ENCODE measurements at regions not wholly inside any gene's neighbourhood (a gene's known extent, or its start where the extent isn't known, plus 50 kb on each side); places are given as distances from the start of the nearest gene placed in this dataset.

GRCh38 chr17:53891726-53892125, 69.0 kb downstream of the KIF2B start:
- CTCF ChIA-PET = no interaction called here
- POLR2A ChIA-PET = no interaction called here

GRCh38 chr17:53892222-53892621, 69.5 kb downstream of the KIF2B start:
- POLR2A ChIA-PET = no interaction called here
- CTCF ChIA-PET = interaction anchor here (0.7 kb wide), 1 partner anchor 644 kb away, joined by 3 read pairs; no protein-coding TSS in a partner anchor

GRCh38 chr17:53894591-53894990, 71.9 kb downstream of the KIF2B start:
- CTCF ChIA-PET = no interaction called here
- POLR2A ChIA-PET = no interaction called here

GRCh38 chr17:53896047-53896446, 73.3 kb downstream of the KIF2B start:
- ChIA-PET POLR2A (no interaction called here), CTCF (no interaction called here)

DNA sequence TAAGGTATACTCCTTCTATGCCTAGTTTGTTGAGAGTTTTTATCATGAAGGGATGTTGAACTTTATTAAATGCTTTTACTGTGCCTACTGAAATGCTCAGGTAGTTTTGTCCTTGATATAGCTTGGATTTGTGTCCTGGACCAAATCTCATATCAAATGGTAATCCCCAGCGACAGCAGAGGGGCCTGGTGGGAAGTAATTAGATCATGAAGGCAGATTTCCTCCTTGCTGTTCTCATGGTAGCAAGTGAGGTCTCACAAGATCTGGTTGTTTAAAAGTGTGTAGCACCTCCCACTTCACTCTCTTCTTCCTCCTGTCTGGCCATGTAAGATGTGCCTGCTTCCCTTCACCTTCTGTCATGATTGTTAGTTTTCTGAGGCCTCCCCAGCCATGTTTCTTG, 78.2 kb downstream of the KIF2B start:
- ChIA-PET CTCF (no interaction called here), POLR2A (no interaction called here)

GRCh38 chr17:53907435-53907834, 84.7 kb downstream of the KIF2B start:
- CTCF ChIA-PET = no interaction called here
- POLR2A ChIA-PET = no interaction called here

DNA sequence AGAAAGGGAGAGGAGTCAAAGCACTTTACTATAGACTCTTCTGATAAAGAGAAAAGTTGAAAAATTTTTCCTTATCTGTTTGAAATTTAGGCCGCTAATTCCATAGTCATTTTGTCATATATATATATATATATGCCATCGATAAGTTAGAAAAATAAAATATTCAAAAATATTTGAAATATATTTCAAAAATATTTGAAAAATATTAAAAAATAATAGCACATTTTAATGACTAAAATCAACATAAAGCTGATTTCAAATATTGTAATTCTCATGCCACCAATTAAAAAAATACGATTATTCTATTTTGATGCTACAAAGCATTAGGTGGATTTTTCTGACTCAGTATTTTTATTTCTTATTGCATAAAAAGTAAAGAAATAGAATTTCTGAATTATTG, 87.1 kb downstream of the KIF2B start:
- ChIA-PET POLR2A (no interaction called here), CTCF (no interaction called here)

GRCh38 chr17:53912117-53912516, 89.4 kb downstream of the KIF2B start:
- CTCF ChIA-PET = no interaction called here
- POLR2A ChIA-PET = no interaction called here

DNA sequence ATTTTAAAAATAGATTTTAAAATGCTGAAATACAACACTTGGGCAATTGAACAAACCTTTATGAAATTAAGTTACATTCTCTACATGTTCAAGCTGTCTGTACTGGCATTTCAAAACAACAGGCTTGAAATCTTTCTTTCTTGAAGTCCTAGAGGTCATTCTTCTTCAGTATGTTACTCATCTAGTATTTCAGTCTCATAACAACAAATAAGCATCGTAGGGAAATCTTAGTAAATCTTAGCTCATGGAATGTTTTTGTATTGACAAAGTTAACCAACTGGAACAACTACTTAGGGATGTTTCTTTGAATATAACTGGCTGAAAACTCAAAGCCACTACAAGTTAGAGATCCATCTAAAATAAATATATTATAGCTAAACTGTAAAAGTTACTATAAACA, 96.6 kb downstream of the KIF2B start:
- CTCF ChIA-PET = no interaction called here

DNA sequence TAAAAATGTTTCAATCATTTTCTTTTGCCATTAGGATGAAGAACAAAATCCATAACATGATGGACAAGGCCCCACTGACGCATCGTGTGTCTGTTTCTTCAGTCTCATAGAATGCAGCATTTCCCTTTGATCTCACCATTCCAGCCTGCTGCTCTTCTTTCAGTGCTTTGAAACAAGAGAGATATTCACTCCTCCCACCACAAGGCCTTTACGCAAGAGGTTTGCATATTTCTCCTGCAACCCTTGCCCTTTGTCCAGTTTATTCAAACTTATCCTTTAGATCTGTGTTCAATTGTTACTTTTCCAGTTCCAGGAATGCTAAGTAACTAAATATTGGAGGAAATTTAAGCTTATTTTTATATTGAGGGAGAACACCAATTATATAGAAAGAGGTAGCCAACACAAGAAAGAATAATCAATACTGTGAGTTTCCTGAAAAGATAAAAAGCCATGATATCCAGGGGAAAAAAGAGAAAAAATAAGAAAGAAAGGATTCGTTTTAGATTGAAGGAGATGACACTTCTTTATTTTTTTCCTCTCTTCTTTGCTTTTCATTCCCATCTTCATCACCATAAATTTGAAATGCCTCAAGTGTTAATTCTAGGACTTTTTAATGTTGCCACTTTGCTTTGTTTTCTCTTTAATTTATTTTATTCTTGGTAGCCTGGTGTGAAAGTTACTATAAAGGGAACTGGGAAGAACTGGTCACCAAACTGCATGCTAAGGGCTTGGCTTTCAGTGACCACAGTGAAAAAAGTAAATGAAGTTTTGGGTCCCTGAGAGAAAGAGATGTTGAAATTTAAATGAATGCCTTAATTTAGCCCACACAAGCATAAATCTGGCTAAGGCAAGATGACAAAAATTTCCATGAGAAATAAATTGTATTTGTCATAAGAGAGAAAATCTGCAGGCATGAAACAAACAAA, 102.1 kb downstream of the KIF2B start:
- POLR2A ChIA-PET = no interaction called here
- CTCF ChIA-PET = no interaction called here

More for the DNA sequence above, 96.6 kb downstream of the KIF2B start:
- POLR2A ChIA-PET = no interaction called here

- CTCF ChIA-PET = no interaction called here
- POLR2A ChIA-PET = no interaction called here
Measured at GRCh38 chr17:53932386-53932785, 109.7 kb downstream of the KIF2B start.

DNA sequence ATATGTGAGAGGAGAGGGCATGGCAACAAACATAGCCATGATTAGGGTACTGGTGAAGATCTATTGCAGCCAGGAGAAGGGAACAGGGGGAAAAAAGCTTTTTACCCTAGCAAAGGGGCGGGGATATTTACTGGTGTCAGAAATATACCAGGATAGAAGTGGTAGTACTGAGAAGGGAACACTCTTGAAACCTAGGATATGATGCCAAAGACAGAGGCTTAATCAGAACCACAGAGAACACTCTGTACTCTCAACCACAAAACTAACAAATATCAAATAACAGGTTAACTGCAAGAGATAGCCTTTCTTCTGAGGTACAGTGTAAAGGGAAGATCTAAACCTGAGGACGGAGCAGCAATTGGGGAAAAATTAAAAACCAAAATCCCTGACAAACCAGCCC, 112.2 kb downstream of the KIF2B start:
- ChIA-PET POLR2A (no interaction called here), CTCF (no interaction called here)

GRCh38 chr17:53941231-53941630, 118.5 kb downstream of the KIF2B start:
- ChIA-PET CTCF (no interaction called here), POLR2A (no interaction called here)

DNA sequence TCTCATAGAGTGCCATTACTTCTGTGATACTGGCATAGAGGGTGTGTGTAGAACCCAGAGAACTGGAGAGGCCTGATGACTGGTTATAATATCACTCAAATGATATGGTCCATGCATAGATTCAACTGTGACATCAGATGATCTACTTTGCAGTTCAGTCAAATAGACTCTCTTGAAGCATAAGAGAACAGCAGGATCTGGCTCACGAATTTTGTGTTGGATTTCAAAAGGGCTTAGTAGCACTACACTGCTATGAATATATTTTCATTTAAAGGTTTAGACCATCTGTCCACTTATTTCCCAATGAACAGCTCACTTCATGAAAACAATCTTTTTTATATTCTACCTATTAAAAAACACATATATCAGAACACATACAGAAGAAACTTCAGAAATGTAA, 119.7 kb downstream of the KIF2B start:
- ChIA-PET CTCF (no interaction called here), POLR2A (no interaction called here)

- ChIA-PET POLR2A (no interaction called here), CTCF (no interaction called here)
Measured at GRCh38 chr17:53942898-53943297, 120.2 kb downstream of the KIF2B start.

DNA sequence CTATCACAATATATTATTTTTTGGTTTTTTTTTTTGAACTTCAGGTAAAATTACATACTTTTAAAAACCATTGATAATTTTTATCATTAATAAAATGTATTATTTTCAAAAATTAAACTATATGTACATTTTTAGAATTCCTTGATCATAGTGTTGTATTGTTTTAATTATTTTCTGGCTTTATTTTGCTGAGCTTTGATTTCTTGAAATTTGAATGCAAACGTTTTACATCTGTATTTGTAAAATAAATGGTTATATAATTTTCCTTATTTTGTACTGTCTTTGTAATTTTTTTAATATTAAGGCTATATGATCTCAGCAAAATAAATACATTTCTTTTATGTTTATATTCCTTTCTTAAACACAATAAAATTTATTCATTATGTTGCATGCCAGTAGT, 125.6 kb downstream of the KIF2B start:
- ChIA-PET CTCF (no interaction called here), POLR2A (no interaction called here)

DNA sequence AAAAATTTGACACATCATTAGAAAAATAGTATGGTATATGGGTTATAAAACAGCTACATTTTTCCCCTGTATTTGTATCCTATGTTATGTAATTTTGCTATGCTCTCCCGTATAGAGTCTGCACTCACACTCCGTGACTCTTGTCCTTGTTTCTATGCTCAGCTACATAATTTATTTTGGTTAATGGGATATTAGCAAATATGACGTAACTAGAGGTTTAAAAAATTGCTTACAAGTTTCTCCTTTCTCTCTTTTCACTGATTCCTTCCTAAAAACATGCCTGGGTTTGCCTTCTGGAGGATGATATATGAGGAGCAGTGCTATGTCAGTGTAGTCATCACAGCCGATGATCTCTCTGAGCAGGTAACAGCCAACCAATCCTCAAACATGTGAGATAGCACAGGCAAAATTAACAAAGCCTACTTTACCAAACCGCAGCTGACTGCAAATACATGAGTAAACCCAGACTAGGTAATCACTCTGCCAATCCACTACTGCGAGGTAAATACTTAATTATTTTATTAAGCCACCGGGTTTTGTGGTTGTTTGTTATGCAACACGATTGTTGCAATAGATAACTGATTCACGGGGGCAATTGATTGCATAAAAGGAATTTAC, 126.9 kb downstream of the KIF2B start:
- CTCF ChIA-PET = no interaction called here

GRCh38 chr17:53950207-53950857, 127.6 kb downstream of the KIF2B start:
- POLR2A ChIA-PET = no interaction called here
- CTCF ChIA-PET = no interaction called here

More for the DNA sequence above, 126.9 kb downstream of the KIF2B start:
- POLR2A ChIA-PET = no interaction called here

GRCh38 chr17:53950858-53951250, 128.1 kb downstream of the KIF2B start:
- ChIA-PET POLR2A (no interaction called here), CTCF (no interaction called here)

GRCh38 chr17:53971361-53971760, 148.6 kb downstream of the KIF2B start:
- ChIA-PET CTCF (no interaction called here), POLR2A (no interaction called here)

DNA sequence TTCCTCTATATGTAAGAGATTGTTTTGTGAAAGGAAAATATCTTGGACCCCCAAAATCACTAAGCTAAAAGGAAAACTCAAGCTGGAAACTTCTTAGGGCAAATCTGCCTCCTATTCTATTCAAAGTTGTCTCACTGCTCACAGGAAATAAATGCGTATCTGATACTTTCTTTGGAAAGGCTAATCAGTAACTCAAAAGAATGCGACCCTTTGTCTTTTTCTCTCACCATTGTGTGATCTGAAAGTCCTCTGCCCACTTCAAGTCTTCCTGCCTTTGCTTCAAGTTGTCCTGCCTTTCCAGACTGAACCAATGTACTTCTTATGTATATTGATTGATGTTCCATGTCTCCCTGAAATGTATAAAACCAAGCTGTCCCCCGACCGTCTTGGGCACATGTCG, 157.3 kb downstream of the KIF2B start:
- CTCF ChIA-PET = no interaction called here

More for the DNA sequence above, 157.3 kb downstream of the KIF2B start:
- POLR2A ChIA-PET = no interaction called here

Measured in activated CD8-positive, alpha-beta memory T cell treated with anti-CD3 and anti-CD28 coated beads for 36 hours (primary cell).